Nucleus accumbens (tissue), 56 donors: ENCODE measurements at regions not wholly inside any gene's neighbourhood (a gene's known extent, or its start where the extent isn't known, plus 50 kb on each side); places are given as distances from the start of the nearest gene placed in this dataset.
"Not testable (repeated sequence)": the region's sequence is repeated elsewhere in the genome, so short reads cannot be mapped to it uniquely, and the experiment has no call there.

Experiments
- DNase-seq, 56 donors: peaks; one replicate each; lab custom pipeline; 2025; lab: John Stamatoyannopoulos, UW

GRCh38 chr2:228372212-228372611 lies 190.7 kb upstream of the SPHKAP start:
- DNase-seq, result no peak

DNA sequence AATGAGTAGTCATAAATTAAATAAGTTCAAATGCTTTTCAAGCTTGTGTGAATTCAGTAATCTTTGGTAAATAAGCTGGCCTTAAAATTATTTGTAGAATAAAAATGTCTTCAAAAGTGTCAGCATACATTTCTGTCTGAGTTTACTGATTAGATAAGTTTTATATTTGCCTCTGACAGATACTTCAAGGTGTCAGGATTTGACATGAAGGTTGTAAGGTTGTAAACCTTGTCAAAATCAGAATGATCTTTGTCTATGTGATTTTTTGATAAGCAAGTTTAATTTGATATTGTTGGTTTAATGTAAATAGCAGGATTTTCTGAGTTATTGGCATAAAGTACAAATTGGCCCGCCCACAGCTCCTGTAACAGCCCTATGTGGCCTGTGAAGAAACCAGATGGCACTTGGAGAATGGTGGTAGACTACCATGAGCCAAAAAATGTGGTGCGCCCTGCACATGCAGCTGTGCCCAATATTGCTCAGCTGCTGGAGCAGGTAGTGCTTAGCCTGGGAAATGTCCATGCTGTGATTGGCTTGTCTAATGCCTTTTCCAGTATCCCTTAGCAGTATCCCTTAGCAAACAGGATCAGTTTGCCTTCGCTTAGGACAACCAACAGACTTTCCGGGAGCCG lies 188.0 kb upstream of the SPHKAP start:
- DNase-seq, result no peak

DNA sequence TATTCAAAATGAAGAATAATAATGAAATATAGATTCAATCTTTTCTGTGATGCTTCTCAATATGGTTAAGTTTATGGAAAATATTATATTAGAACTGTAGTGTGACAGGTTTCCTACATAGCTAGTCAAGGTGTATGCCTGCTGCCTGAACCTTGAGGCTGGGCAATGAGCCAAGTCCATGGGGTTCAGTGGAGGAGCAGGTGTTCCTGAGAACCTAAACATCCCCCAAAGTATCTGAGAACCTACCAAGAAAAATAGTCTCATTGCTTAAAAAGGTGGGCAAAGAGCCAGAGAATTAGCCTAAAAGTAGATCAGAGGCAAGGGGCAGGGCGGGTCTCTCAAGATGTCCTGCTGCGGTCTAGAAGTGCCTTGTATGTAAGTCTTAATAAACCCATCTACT lies 185.9 kb upstream of the SPHKAP start:
- no peak for DNase-seq

DNA sequence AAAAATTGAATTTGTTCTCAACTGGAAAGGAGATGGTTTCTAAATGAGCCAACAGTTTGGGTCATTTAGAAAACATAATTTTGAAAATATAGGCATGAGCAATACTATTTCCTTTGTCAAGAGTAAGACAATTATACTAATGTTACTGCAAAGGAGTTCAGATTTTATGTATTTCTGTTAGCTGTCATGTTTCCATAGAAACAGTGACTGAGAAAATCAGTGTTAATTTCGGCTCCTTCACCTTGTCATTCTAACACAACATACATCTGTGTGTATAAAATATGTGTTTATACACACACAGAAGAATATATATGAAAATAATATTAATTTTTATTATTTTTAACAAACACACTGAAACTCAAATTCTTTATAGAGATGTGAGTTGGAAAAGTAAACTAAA lies 178.0 kb upstream of the SPHKAP start:
- DNase-seq, result no peak

GRCh38 chr2:228355897-228356296 lies 174.4 kb upstream of the SPHKAP start:
- no peak for DNase-seq

DNA sequence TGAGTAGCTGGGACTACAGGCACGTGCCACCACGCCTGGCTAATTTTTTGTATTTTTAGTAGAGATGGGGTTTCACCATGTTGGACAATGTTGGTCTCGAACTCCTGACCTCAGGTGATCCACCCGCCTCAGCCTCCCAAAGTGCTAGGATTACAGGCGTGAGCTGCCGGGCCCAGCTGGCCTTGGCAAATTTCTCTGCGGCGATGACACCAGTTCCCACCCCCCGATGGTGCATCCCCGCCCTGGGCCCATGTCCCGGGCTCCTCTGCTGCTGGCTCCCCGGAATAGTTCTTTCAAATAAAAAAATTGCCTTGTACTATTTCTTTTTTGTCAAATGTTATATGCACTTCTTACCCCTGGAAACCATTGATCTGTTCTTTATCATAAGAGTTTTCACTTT lies 171.5 kb upstream of the SPHKAP start:
- DNase-seq, result not testable (repeated sequence)

GRCh38 chr2:228352048-228352447 lies 170.6 kb upstream of the SPHKAP start:
- DNase-seq, result no peak

- no peak for DNase-seq
These were observed 167.1 kb upstream of the SPHKAP start for GRCh38 chr2:228348516-228349064.

GRCh38 chr2:228344531-228344930 lies 163.0 kb upstream of the SPHKAP start:
- no peak for DNase-seq

- no peak for DNase-seq
These were observed 158.0 kb upstream of the SPHKAP start for GRCh38 chr2:228339525-228339924.

GRCh38 chr2:228334180-228334579 lies 152.7 kb upstream of the SPHKAP start:
- DNase-seq, result no peak

DNA sequence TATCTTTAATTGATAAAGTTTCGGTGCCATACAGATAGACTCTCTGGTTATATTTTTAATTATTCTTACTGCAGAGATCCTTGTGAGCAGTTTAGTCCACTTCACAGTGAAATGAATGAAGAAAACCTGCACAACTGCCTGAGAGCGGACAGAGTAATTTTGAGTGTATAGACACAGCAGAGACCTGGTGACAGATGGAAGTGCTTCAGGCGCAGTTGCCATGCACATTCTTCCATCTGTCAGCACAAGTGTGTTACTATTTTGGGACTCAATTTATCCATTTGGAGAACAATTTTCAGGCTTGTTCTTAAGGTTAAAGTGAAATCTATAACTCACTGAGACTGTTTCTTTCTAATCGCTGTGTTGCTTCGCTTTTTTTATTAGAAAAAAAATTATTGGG lies 147.8 kb upstream of the SPHKAP start:
- no peak for DNase-seq

- DNase-seq, result no peak
These were observed 139.5 kb upstream of the SPHKAP start for GRCh38 chr2:228321015-228321414.

DNA sequence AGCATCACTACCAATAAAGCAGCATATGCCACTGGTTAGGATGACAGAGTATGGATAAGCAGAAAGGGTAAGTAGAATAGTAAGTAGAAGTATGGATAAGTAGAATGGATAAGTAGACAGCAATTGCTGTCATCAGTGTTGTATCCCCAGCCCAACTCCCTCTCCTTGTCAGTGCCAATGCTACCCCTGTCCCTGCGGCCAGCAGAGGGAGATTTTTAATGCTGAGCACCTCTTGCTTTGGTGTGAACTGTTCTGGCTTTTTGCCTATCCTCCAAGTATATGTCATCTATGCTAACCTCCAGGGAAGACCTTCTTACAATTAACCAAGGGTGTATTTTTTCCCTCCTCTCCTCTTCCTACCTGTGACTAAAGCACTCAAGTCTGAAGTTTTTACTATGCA lies 136.7 kb upstream of the SPHKAP start:
- DNase-seq, result no peak

GRCh38 chr2:228312172-228312571 lies 130.7 kb upstream of the SPHKAP start:
- no peak for DNase-seq

DNA sequence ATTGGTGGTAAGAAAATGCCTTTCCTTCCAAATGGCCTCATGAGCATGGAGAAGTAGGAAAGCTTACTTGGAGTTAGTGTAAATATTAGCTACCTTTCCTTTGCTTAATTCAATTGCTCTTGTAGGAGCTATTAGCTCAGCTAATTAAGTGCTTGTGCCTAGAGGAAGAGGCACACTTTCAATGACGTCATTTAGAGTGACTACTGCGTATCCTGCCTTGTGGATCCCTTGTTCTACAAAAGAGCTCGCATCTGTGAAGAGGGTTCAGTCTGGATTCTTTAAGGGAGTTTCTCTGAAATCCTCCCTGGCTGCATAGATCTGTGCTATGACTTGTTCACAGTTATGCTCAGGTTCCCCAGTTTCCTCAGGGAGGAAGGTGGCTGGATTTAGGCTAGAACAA lies 122.5 kb upstream of the SPHKAP start:
- no peak for DNase-seq

GRCh38 chr2:228283491-228284171 lies 102.1 kb upstream of the SPHKAP start:
- DNase-seq, result no peak

GRCh38 chr2:228282376-228282775 lies 100.9 kb upstream of the SPHKAP start:
- no peak for DNase-seq

DNA sequence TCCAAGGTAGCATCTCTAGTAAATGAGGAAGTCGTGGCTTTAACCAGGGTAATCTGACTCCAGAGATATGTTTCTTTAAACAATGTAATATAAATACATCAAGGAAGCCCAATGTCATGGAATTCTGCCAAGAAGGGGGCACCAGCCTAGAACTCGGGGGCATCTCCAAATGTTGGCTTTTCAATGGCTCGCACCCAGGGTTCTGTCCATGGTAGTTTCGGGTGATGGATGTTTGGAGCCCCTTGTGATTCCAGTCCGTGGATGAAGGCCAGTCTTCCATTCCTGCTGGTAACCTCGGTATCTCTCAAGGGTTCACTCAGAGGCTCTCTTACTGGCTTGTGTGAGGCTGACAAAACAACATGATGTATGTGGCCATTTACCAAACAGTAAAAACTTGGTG lies 91.7 kb upstream of the SPHKAP start:
- DNase-seq, result no peak

- no peak for DNase-seq
These were observed 87.9 kb upstream of the SPHKAP start for GRCh38 chr2:228269351-228269750.

- DNase-seq, result no peak
These were observed 87.3 kb upstream of the SPHKAP start for GRCh38 chr2:228268756-228269155.

GRCh38 chr2:228268301-228268700 lies 86.8 kb upstream of the SPHKAP start:
- DNase-seq, result no peak
